ENCODE measurements at regions not wholly inside any gene's neighbourhood (a gene's known extent, or its start where the extent isn't known, plus 50 kb on each side); places are given as distances from the start of the nearest gene placed in this dataset.

- no peak for DNase-seq (ENCODE audit: low spot score)
Measured at GRCh38 chr20:50273601-50274491, 83.2 kb downstream of the CEBPB start.

GRCh38 chr20:50274570-50275430, 84.2 kb downstream of the CEBPB start:
- no peak for DNase-seq (ENCODE audit: low spot score)

GRCh38 chr20:50276119-50277063, 85.8 kb downstream of the CEBPB start:
- DNase-seq (ENCODE audit: low spot score): no peak

GRCh38 chr20:50277064-50277415, 86.4 kb downstream of the CEBPB start:
- DNase-seq (ENCODE audit: low spot score): no peak

- no peak for DNase-seq (ENCODE audit: low spot score)
Measured at GRCh38 chr20:50277460-50278376, 87.1 kb downstream of the CEBPB start.

- DNase-seq (ENCODE audit: low spot score): no peak
Measured at GRCh38 chr20:50278377-50278683, 87.7 kb downstream of the CEBPB start.

GRCh38 chr20:50278684-50279531, 88.3 kb downstream of the CEBPB start:
- no peak for DNase-seq (ENCODE audit: low spot score)

- DNase-seq (ENCODE audit: low spot score): no peak
Measured at GRCh38 chr20:50279988-50280850, 89.6 kb downstream of the CEBPB start.

GRCh38 chr20:50280851-50281655, 90.4 kb downstream of the CEBPB start:
- no peak for DNase-seq (ENCODE audit: low spot score)

- no peak for DNase-seq (ENCODE audit: low spot score)
Measured at GRCh38 chr20:50281831-50282591, 91.4 kb downstream of the CEBPB start.

GRCh38 chr20:50282592-50283241, 92.1 kb downstream of the CEBPB start:
- no peak for DNase-seq (ENCODE audit: low spot score)

GRCh38 chr20:50283370-50283769, 92.7 kb downstream of the CEBPB start:
- DNase-seq (ENCODE audit: low spot score): no peak

- DNase-seq (ENCODE audit: low spot score): peak; percentile 19
Measured at GRCh38 chr20:50283922-50284810, 93.5 kb downstream of the CEBPB start.

- no peak for DNase-seq (ENCODE audit: low spot score)
Measured at GRCh38 chr20:50284811-50285375, 94.3 kb downstream of the CEBPB start.

GRCh38 chr20:50285376-50286173, 94.9 kb downstream of the CEBPB start:
- peak; percentile 85 for DNase-seq (ENCODE audit: low spot score)

All from germinal center (tissue), 1 donor.